H9 (cell line): ENCODE measurements at regions not wholly inside any gene's neighbourhood (a gene's known extent, or its start where the extent isn't known, plus 50 kb on each side); places are given as distances from the start of the nearest gene placed in this dataset.

Source experiments
- DNase-seq: peaks from one replicate; pipeline ENCODE4 v3.0.0-alpha.2; 2017
- H2AFZ ChIP-seq: one replicate; pipeline ENCODE4 v1.6.1; 2013; ENCODE audit warnings: mild to moderate bottlenecking, low read length, control low read depth, moderate library complexity
- H2AK5ac ChIP-seq: 2 replicates; pipeline ENCODE4 v1.6.1; 2013; ENCODE audit warnings: low read length, control low read depth, mixed read lengths; ENCODE audit not compliant: insufficient read length
- H2BK120ac ChIP-seq: one replicate; pipeline ENCODE4 v1.6.1; 2013; ENCODE audit warnings: low read depth, mild to moderate bottlenecking, low read length, control low read depth, inconsistent platforms; ENCODE audit not compliant: poor library complexity, severe bottlenecking
- H2BK12ac ChIP-seq: 2 replicates; pipeline ENCODE4 v1.6.1; 2013; ENCODE audit warnings: low read length, control low read depth, mixed read lengths, low read depth; ENCODE audit not compliant: insufficient read length
- H2BK15ac ChIP-seq: 2 replicates; pipeline ENCODE4 v1.6.1; 2013; ENCODE audit warnings: low read depth, low read length, control low read depth
- H2BK20ac ChIP-seq: one replicate; pipeline ENCODE4 v1.6.1; 2013; ENCODE audit warnings: low read depth, mild to moderate bottlenecking, low read length, control low read depth, inconsistent platforms; ENCODE audit not compliant: poor library complexity, severe bottlenecking
- H2BK5ac ChIP-seq: 2 replicates; pipeline ENCODE4 v1.6.1; 2013; ENCODE audit warnings: low read length, control low read depth, mixed read lengths; ENCODE audit not compliant: insufficient read length
- H3K14ac ChIP-seq: 2 replicates; pipeline ENCODE4 v1.6.1; 2013; ENCODE audit warnings: low read length, control low read depth; ENCODE audit not compliant: insufficient read depth
- H3K18ac ChIP-seq: 2 replicates; pipeline ENCODE4 v1.6.1; 2013; ENCODE audit warnings: low read depth, mild to moderate bottlenecking, mixed read lengths, low read length, control low read depth; ENCODE audit not compliant: insufficient read length
- H3K23ac ChIP-seq: 2 replicates; pipeline ENCODE4 v1.6.1; 2013; ENCODE audit warnings: low read length, control low read depth, mixed read lengths, low read depth; ENCODE audit not compliant: insufficient read length
- H3K23me2 ChIP-seq: 2 replicates; pipeline ENCODE4 v1.6.1; 2013; ENCODE audit warnings: low read depth, mild to moderate bottlenecking, mixed read lengths, low read length, control low read depth; ENCODE audit not compliant: insufficient read length, poor library complexity, severe bottlenecking
- H3K27ac ChIP-seq: 2 replicates; pipeline ENCODE4 v1.5.1; 2013; ENCODE audit warnings: low read length, control low read depth, mixed read lengths, low read depth; ENCODE audit not compliant: insufficient read length
- H3K27me3 ChIP-seq: 2 replicates; pipeline ENCODE4 v1.6.1; 2013; ENCODE audit warnings: low read length, control low read depth, inconsistent platforms; ENCODE audit not compliant: insufficient read depth
- H3K4ac ChIP-seq: 2 replicates; pipeline ENCODE4 v1.6.1; 2013; ENCODE audit warnings: low read depth, mild to moderate bottlenecking, control low read depth, inconsistent platforms, low read length, moderate library complexity
- H3K4me1 ChIP-seq: 2 replicates; pipeline ENCODE4 v1.6.1; 2013; ENCODE audit warnings: low read length, control low read depth, inconsistent platforms; ENCODE audit not compliant: insufficient read depth
- H3K4me2 ChIP-seq: 2 replicates; pipeline ENCODE4 v1.6.1; 2013; ENCODE audit warnings: low read length, control low read depth, mixed read lengths; ENCODE audit not compliant: insufficient read length, insufficient read depth
- H3K56ac ChIP-seq: 2 replicates; pipeline ENCODE4 v1.6.1; 2013; ENCODE audit warnings: low read depth, mild to moderate bottlenecking, mixed read lengths, low read length, control low read depth; ENCODE audit not compliant: insufficient read length
- H3K79me1 ChIP-seq: 2 replicates; pipeline ENCODE4 v1.6.1; 2013; ENCODE audit warnings: low read depth, mild to moderate bottlenecking, moderate library complexity, low read length, control low read depth, inconsistent platforms; ENCODE audit not compliant: insufficient read depth, poor library complexity, severe bottlenecking
- H3K79me2 ChIP-seq: 2 replicates; pipeline ENCODE4 v1.6.1; 2013; ENCODE audit warnings: low read length, control low read depth, inconsistent platforms; ENCODE audit not compliant: insufficient read depth
- H3K9ac ChIP-seq: 2 replicates; pipeline ENCODE4 v1.6.1; 2013; ENCODE audit warnings: low read length, control low read depth, mixed read lengths; ENCODE audit not compliant: insufficient read length; ENCODE audit errors: extremely low read depth
- H3K9me3 ChIP-seq: one replicate; pipeline ENCODE4 v1.6.1; 2013; ENCODE audit warnings: low read depth, low read length, inconsistent platforms; ENCODE audit not compliant: control insufficient read depth
- H3T11ph ChIP-seq: one replicate; pipeline ENCODE4 v1.6.1; 2013; ENCODE audit warnings: mild to moderate bottlenecking, low read length, control low read depth, inconsistent platforms
- H4K20me1 ChIP-seq: one replicate; pipeline ENCODE4 v1.6.1; 2013; ENCODE audit not compliant: control insufficient read depth, insufficient read length, insufficient read depth
- H4K5ac ChIP-seq: 2 replicates; pipeline ENCODE4 v1.6.1; 2013; ENCODE audit warnings: low read depth, mild to moderate bottlenecking, mixed read lengths, low read length, control low read depth; ENCODE audit not compliant: insufficient read length
- H4K8ac ChIP-seq: replicated peaks from 2 replicates; pipeline ENCODE4 v1.6.1; 2013; ENCODE audit warnings: low read length, control low read depth, mixed read lengths, low read depth; ENCODE audit not compliant: insufficient read length
- H4K91ac ChIP-seq: 2 replicates; pipeline ENCODE4 v1.6.1; 2013; ENCODE audit warnings: low read depth, mild to moderate bottlenecking, moderate library complexity, mixed read lengths, low read length, control low read depth; ENCODE audit not compliant: insufficient read length
- H3K27ac Mint-ChIP-seq, 3 experiments: 2 replicates in 2 of 3; 3 replicates in 1 of 3; pipeline ENCODE4 v1.8.0; 2020 to 2021; ENCODE audit warnings: mixed read lengths in 3 of 3, mild to moderate bottlenecking in 1 of 3, moderate library complexity in 1 of 3
- H3K27me3 Mint-ChIP-seq: 2 replicates; pipeline ENCODE4 v1.8.0; 2021; ENCODE audit warnings: low read depth, mild to moderate bottlenecking, moderate library complexity, mixed read lengths
- H3K36me3 Mint-ChIP-seq, 3 experiments: 2 replicates in 2 of 3; 3 replicates in 1 of 3; pipeline ENCODE4 v1.8.0; 2020 to 2021; ENCODE audit warnings: low read depth in 3 of 3, mixed read lengths in 3 of 3; ENCODE audit not compliant: insufficient read depth in 1 of 3
- H3K4me1 Mint-ChIP-seq, 2 experiments: 2 replicates each; pipeline ENCODE4 v1.8.0; 2020; ENCODE audit warnings: mixed read lengths in 2 of 2
- H3K4me3 Mint-ChIP-seq, 2 experiments: 2 replicates in 1 of 2; 3 replicates in 1 of 2; pipeline ENCODE4 v1.8.0; 2020 to 2021; ENCODE audit warnings: mild to moderate bottlenecking in 2 of 2, mixed read lengths in 2 of 2, moderate library complexity in 1 of 2
- H3K9me3 Mint-ChIP-seq, 2 experiments: 2 replicates in 1 of 2; 3 replicates in 1 of 2; pipeline ENCODE4 v1.8.0; 2020; ENCODE audit warnings: mild to moderate bottlenecking in 2 of 2, mixed read lengths in 2 of 2, moderate library complexity in 1 of 2
- WGBS: extraction: QIAGEN DNeasy Blood & Tissue Kit; methylation state at CpG from one replicate; pipeline ENCODE4 v1.1.7; 2013; ENCODE audit warnings: missing lambda C conversion rate, low lambda C conversion rate, mixed read lengths; ENCODE audit not compliant: insufficient read length; ENCODE audit errors: extremely low coverage; 5-methylcytosine and 5-hydroxymethylcytosine counted together
- TF ChIP-seq, protein P1 (sequence below): fragments of 200-600 bp; sonication (generic); conservative IDR thresholded peaks from 3 replicates; pipeline ENCODE4 v1.8.0; 2021; ENCODE audit warnings: antibody characterized with exemption, mild to moderate bottlenecking

DNA sequence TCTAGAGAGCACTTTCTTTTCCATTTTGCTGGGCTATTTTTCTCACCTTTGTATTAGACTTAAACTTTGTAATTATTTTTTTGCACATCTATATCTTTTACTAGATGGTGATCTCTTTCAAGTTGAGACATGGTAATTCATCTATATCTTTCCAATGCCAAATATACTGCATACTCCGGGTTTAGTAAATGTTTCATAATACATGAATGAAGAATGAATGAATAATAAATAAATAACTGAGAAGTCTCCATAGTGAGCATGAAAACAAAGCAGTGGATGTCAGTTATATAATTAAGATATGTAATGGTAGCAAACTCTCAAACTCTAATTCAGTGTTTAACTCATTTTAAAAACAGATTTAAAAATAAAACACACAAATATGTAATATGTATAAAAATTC is 342.5 kb upstream of the KITLG start:
- peaks cover 20 to 21% of the 10 kb centered on the region in 2 experiments for H3K4me1 Mint-ChIP-seq
- no CpG with 5 or more reads among the region's 1 CpG for whole genome bisulfite sequencing
- Histone ChIP-seq H3K27ac (no peak overlapping the region), H3K9me3 (no peaks in the 10 kb centered on the region), H4K20me1 (no peaks in the 10 kb centered on the region), H3K23me2 (no peaks in the 10 kb centered on the region), H2BK20ac (no peak overlapping the region), H4K8ac (no peak overlapping the region), H3K4ac (no peak overlapping the region), H3K56ac (no peak overlapping the region), H3K27me3 (no peaks in the 10 kb centered on the region), H2BK120ac (no peak overlapping the region), H3K14ac (no peak overlapping the region), H3K23ac (no peak overlapping the region), H4K5ac (no peak overlapping the region), H3K4me1 (peaks cover 3% of the 10 kb centered on the region; the same call in 1 of the 2 replicates), H2BK5ac (no peak overlapping the region), H2AFZ (no peak overlapping the region), H3T11ph (no peak overlapping the region), H3K4me2 (no peak overlapping the region), H3K79me2 (no peaks in the 10 kb centered on the region), H3K18ac (no peak overlapping the region), H2BK12ac (no peak overlapping the region), H3K9ac (no peak overlapping the region), H2AK5ac (no peak overlapping the region), H3K79me1 (no peaks in the 10 kb centered on the region), H2BK15ac (no peak overlapping the region), H4K91ac (no peak overlapping the region)
- peaks cover 0 to 3% of the 10 kb centered on the region in 2 experiments; a peak in 1 of 5 replicates for H3K9me3 Mint-ChIP-seq
- H3K27ac Mint-ChIP-seq, result no peak overlapping the region
- H3K27me3 Mint-ChIP-seq, result no peaks in the 10 kb centered on the region
- TF ChIP-seq, protein P1, sequence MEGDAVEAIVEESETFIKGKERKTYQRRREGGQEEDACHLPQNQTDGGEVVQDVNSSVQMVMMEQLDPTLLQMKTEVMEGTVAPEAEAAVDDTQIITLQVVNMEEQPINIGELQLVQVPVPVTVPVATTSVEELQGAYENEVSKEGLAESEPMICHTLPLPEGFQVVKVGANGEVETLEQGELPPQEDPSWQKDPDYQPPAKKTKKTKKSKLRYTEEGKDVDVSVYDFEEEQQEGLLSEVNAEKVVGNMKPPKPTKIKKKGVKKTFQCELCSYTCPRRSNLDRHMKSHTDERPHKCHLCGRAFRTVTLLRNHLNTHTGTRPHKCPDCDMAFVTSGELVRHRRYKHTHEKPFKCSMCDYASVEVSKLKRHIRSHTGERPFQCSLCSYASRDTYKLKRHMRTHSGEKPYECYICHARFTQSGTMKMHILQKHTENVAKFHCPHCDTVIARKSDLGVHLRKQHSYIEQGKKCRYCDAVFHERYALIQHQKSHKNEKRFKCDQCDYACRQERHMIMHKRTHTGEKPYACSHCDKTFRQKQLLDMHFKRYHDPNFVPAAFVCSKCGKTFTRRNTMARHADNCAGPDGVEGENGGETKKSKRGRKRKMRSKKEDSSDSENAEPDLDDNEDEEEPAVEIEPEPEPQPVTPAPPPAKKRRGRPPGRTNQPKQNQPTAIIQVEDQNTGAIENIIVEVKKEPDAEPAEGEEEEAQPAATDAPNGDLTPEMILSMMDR, result no peak
- H3K36me3 Mint-ChIP-seq, result 0 out of 7 replicates have a peak, but pooled peaks cover 0 to 3% (median 0%) of the 10 kb centered on the region in 3 experiments
- no peak overlapping the region for H3K4me3 Mint-ChIP-seq
- DNase-seq, result no peak
